Mucosa of stomach (tissue), 1 donor: ENCODE measurements at regions not wholly inside any gene's neighbourhood (a gene's known extent, or its start where the extent isn't known, plus 50 kb on each side); places are given as distances from the start of the nearest gene placed in this dataset.
"Not testable (repeated sequence)": the region's sequence is repeated elsewhere in the genome, so short reads cannot be mapped to it uniquely, and the experiment has no call there.

ENCODE experiments used
- H3K27me3 ChIP-seq: one replicate; pipeline ENCODE4 v1.7.0; 2013; ENCODE audit warnings: mild to moderate bottlenecking, low read length; ENCODE audit not compliant: control insufficient read depth, insufficient read depth
- H3K36me3 ChIP-seq: one replicate; pipeline ENCODE4 v1.7.0; 2013; ENCODE audit warnings: low read length; ENCODE audit not compliant: control insufficient read depth, insufficient read depth
- H3K4me1 ChIP-seq: one replicate; pipeline ENCODE4 v1.7.0; 2013; ENCODE audit warnings: mild to moderate bottlenecking, low read length; ENCODE audit not compliant: control insufficient read depth, insufficient read depth
- H3K4me3 ChIP-seq: one replicate; pipeline ENCODE4 v1.7.0; 2013; ENCODE audit warnings: low read length
- H3K9ac ChIP-seq: one replicate; pipeline ENCODE4 v1.7.0; 2013; ENCODE audit warnings: mild to moderate bottlenecking, low read length, moderate library complexity
- H3K9me3 ChIP-seq: one replicate; pipeline ENCODE4 v1.7.0; 2013; ENCODE audit warnings: mild to moderate bottlenecking, low read length, moderate library complexity; ENCODE audit not compliant: control insufficient read depth
- donor health status: Pancreatic carcinoma.

- not testable (repeated sequence) for H3K9ac ChIP-seq, H3K27me3 ChIP-seq, H3K4me3 ChIP-seq, H3K36me3 ChIP-seq, H3K9me3 ChIP-seq
- H3K4me1 ChIP-seq = peaks cover 57% of the 10 kb centered on the region
Observed at GRCh38 chr10:114720023-114720422, 61.9 kb upstream of the ABLIM1 start.

- H3K9ac ChIP-seq = no peak overlapping the region
- no peak overlapping the region for H3K4me3 ChIP-seq
- H3K9me3 ChIP-seq = no peaks in the 10 kb centered on the region
- H3K4me1 ChIP-seq = peaks cover 49% of the 10 kb centered on the region
- H3K36me3 ChIP-seq = no peaks in the 10 kb centered on the region
- no peaks in the 10 kb centered on the region for H3K27me3 ChIP-seq
Observed at GRCh38 chr10:114720685-114721278, 62.7 kb upstream of the ABLIM1 start.

- not testable (repeated sequence) for H3K27me3 ChIP-seq, H3K9me3 ChIP-seq, H3K4me3 ChIP-seq, H3K9ac ChIP-seq, H3K36me3 ChIP-seq
- peaks cover 58% of the 10 kb centered on the region for H3K4me1 ChIP-seq
Observed at GRCh38 chr10:114722136-114722535, 64.1 kb upstream of the ABLIM1 start.

GRCh38 chr10:114723361-114723760 is 65.3 kb upstream of the ABLIM1 start:
- H3K27me3 ChIP-seq = no peaks in the 10 kb centered on the region
- H3K4me3 ChIP-seq = no peak overlapping the region
- no peak overlapping the region for H3K9ac ChIP-seq
- peaks cover 58% of the 10 kb centered on the region for H3K4me1 ChIP-seq
- no peaks in the 10 kb centered on the region for H3K9me3 ChIP-seq
- no peaks in the 10 kb centered on the region for H3K36me3 ChIP-seq

- Histone ChIP-seq H3K27me3 (no peaks in the 10 kb centered on the region), H3K9ac (no peak overlapping the region), H3K4me1 (peaks cover 53% of the 10 kb centered on the region), H3K36me3 (no peaks in the 10 kb centered on the region), H3K4me3 (no peak overlapping the region), H3K9me3 (no peaks in the 10 kb centered on the region)
Observed at GRCh38 chr10:114723991-114724715, 66.1 kb upstream of the ABLIM1 start.

GRCh38 chr10:114724716-114725106 is 66.6 kb upstream of the ABLIM1 start:
- Histone ChIP-seq H3K4me3 (no peak overlapping the region), H3K9me3 (no peaks in the 10 kb centered on the region), H3K27me3 (no peaks in the 10 kb centered on the region), H3K4me1 (peaks cover 48% of the 10 kb centered on the region), H3K9ac (no peak overlapping the region), H3K36me3 (no peaks in the 10 kb centered on the region)

- Histone ChIP-seq H3K9ac (no peak overlapping the region), H3K36me3 (no peaks in the 10 kb centered on the region), H3K4me1 (peaks cover 32% of the 10 kb centered on the region), H3K27me3 (no peaks in the 10 kb centered on the region), H3K4me3 (no peak overlapping the region), H3K9me3 (no peaks in the 10 kb centered on the region)
Observed at GRCh38 chr10:114726820-114727271, 68.8 kb upstream of the ABLIM1 start.

GRCh38 chr10:114728325-114728724 is 70.2 kb upstream of the ABLIM1 start:
- Histone ChIP-seq H3K27me3 (no peaks in the 10 kb centered on the region), H3K36me3 (no peaks in the 10 kb centered on the region), H3K9me3 (no peaks in the 10 kb centered on the region), H3K9ac (no peak overlapping the region), H3K4me1 (peaks cover 26% of the 10 kb centered on the region), H3K4me3 (no peak overlapping the region)

GRCh38 chr10:114729103-114729659 is 71.1 kb upstream of the ABLIM1 start:
- Histone ChIP-seq H3K4me1 (peaks cover 20% of the 10 kb centered on the region), H3K4me3 (no peak overlapping the region), H3K36me3 (no peaks in the 10 kb centered on the region)

GRCh38 chr10:114730291-114730690 is 72.2 kb upstream of the ABLIM1 start:
- no peaks in the 10 kb centered on the region for H3K36me3 ChIP-seq
- peaks cover 14% of the 10 kb centered on the region for H3K4me1 ChIP-seq
- no peaks in the 10 kb centered on the region for H3K9me3 ChIP-seq
- H3K27me3 ChIP-seq = no peaks in the 10 kb centered on the region
- no peak overlapping the region for H3K4me3 ChIP-seq
- no peak overlapping the region for H3K9ac ChIP-seq

More at GRCh38 chr10:114729103-114729659, 71.1 kb upstream of the ABLIM1 start:
- Histone ChIP-seq H3K9ac (no peak overlapping the region), H3K9me3 (no peaks in the 10 kb centered on the region), H3K27me3 (no peaks in the 10 kb centered on the region)

- no peak overlapping the region for H3K9ac ChIP-seq
- no peaks in the 10 kb centered on the region for H3K9me3 ChIP-seq
- no peak overlapping the region for H3K4me3 ChIP-seq
- H3K27me3 ChIP-seq = no peaks in the 10 kb centered on the region
- H3K36me3 ChIP-seq = no peaks in the 10 kb centered on the region
- H3K4me1 ChIP-seq = peaks cover 5% of the 10 kb centered on the region
Observed at GRCh38 chr10:114732931-114733330, 74.9 kb upstream of the ABLIM1 start.

- no peaks in the 10 kb centered on the region for H3K9me3 ChIP-seq
- no peaks in the 10 kb centered on the region for H3K27me3 ChIP-seq
- peaks cover 5% of the 10 kb centered on the region for H3K4me1 ChIP-seq
- H3K9ac ChIP-seq = no peak overlapping the region
- H3K36me3 ChIP-seq = no peaks in the 10 kb centered on the region
- H3K4me3 ChIP-seq = no peak overlapping the region
Observed at GRCh38 chr10:114735946-114736345, 77.9 kb upstream of the ABLIM1 start.
